ENCODE measurements at regions not wholly inside any gene's neighbourhood (a gene's known extent, or its start where the extent isn't known, plus 50 kb on each side); places are given as distances from the start of the nearest gene placed in this dataset.

DNA sequence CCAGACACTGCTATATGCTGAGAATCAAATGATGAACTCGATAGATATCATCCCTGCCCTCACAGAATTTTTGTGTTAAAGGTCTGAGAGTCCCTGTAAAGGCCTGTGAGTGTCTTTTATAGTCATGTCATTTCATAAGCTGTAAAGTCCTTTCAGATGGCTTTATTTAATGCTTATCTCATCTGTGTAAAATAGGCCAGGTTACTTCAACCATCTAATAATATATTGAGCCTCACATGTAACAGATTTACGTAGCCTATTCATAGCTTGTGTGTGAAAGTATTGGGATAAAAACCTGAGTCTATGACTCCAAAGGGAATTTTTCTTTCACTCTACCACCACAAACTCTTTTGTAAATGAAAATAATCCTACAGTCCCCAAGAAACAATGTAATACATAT, 672.0 kb upstream of the SYT4 start:
- TF ChIP-seq CTCF (conservative IDR thresholded peaks at IDR 0.05 in 1 of 2, IDR thresholded peaks at IDR 0.05 in 1 of 2; ENCODE audit: extremely low read depth in 1 of 2, insufficient read depth in 1 of 2, low read depth in 1 of 2, low read length in 2 of 2) (no peak), EZH2 (IDR thresholded peaks at IDR 0.05; ENCODE audit: borderline replicate concordance, low read length) (no peak)

Measured in mammary epithelial cell (primary cell).